ENCODE measurements at regions not wholly inside any gene's neighbourhood (a gene's known extent, or its start where the extent isn't known, plus 50 kb on each side); places are given as distances from the start of the nearest gene placed in this dataset.

- DNase-seq (ENCODE audit: low read depth, low spot score) (no peak), FAIRE-seq (no peak)
- Histone ChIP-seq H3K9me3 (ENCODE audit: control insufficient read depth, low read depth, low read length) (no peaks in the 10 kb centered on the region), H3K36me3 (ENCODE audit: control insufficient read depth in 2 of 2, extremely low read depth in 1 of 2, insufficient read depth in 2 of 2, low read length in 2 of 2) (no peaks in the 10 kb centered on the region), H3K9ac (ENCODE audit: control insufficient read depth, extremely low read depth, insufficient read depth, low read length) (no peak overlapping the region), H4K20me1 (ENCODE audit: control insufficient read depth, extremely low read depth, insufficient read depth, low read length) (no peaks in the 10 kb centered on the region), H3K4me2 (ENCODE audit: control insufficient read depth, extremely low read depth, insufficient read depth, low read depth, low read length) (no peak overlapping the region), H3K9me1 (ENCODE audit: control insufficient read depth, extremely low read depth, insufficient read depth, low read length) (no peaks in the 10 kb centered on the region), H2AFZ (ENCODE audit: control insufficient read depth, low read length) (no peak overlapping the region), H3K27me3 (ENCODE audit: control insufficient read depth, extremely low read depth, insufficient read depth, low read length) (no peaks in the 10 kb centered on the region), H3K79me2 (ENCODE audit: control insufficient read depth, insufficient read depth, low read length) (no peaks in the 10 kb centered on the region), H3K4me1 (ENCODE audit: control insufficient read depth, extremely low read depth, insufficient read depth, low read length) (no peaks in the 10 kb centered on the region), H3K4me3 (ENCODE audit: control insufficient read depth in 2 of 3, extremely low read depth in 1 of 3, insufficient read depth in 2 of 3, low read depth in 1 of 3, low read length in 3 of 3) (no peak overlapping the region), H3K27ac (ENCODE audit: control insufficient read depth, insufficient read depth, low read length) (no peak overlapping the region)
- TF ChIP-seq CTCF (optimal IDR thresholded peaks at IDR 0.05 in 1 of 3, IDR thresholded peaks at IDR 0.05 in 1 of 3, conservative IDR thresholded peaks at IDR 0.05 in 1 of 3; ENCODE audit: extremely low read depth in 1 of 3, insufficient read depth in 2 of 3, low read length in 3 of 3), result no peak
- dilution Hi-C loops (cut with MboI; ENCODE audit: extremely low pct_ligation_motif_present, low sequenced_read_pairs), result no loop called here
Observed at GRCh38 chr7:85489498-85489897, 302.6 kb upstream of the SEMA3D start.

- Histone ChIP-seq H4K20me1 (ENCODE audit: control insufficient read depth, extremely low read depth, insufficient read depth, low read length) (no peaks in the 10 kb centered on the region), H3K9ac (ENCODE audit: control insufficient read depth, extremely low read depth, insufficient read depth, low read length) (no peak overlapping the region), H3K27me3 (ENCODE audit: control insufficient read depth, extremely low read depth, insufficient read depth, low read length) (no peaks in the 10 kb centered on the region), H3K27ac (ENCODE audit: control insufficient read depth, insufficient read depth, low read length) (no peak overlapping the region), H3K4me3 (ENCODE audit: control insufficient read depth in 2 of 3, extremely low read depth in 1 of 3, insufficient read depth in 2 of 3, low read depth in 1 of 3, low read length in 3 of 3) (no peak overlapping the region), H3K36me3 (ENCODE audit: control insufficient read depth in 2 of 2, extremely low read depth in 1 of 2, insufficient read depth in 2 of 2, low read length in 2 of 2) (no peaks in the 10 kb centered on the region), H3K4me2 (ENCODE audit: control insufficient read depth, extremely low read depth, insufficient read depth, low read depth, low read length) (no peak overlapping the region), H3K9me3 (ENCODE audit: control insufficient read depth, low read depth, low read length) (no peaks in the 10 kb centered on the region), H3K9me1 (ENCODE audit: control insufficient read depth, extremely low read depth, insufficient read depth, low read length) (no peaks in the 10 kb centered on the region), H3K79me2 (ENCODE audit: control insufficient read depth, insufficient read depth, low read length) (no peaks in the 10 kb centered on the region), H2AFZ (ENCODE audit: control insufficient read depth, low read length) (no peak overlapping the region), H3K4me1 (ENCODE audit: control insufficient read depth, extremely low read depth, insufficient read depth, low read length) (no peaks in the 10 kb centered on the region)
- DNase-seq (ENCODE audit: low read depth, low spot score) (no peak), FAIRE-seq (no peak)
- TF ChIP-seq EZH2 (IDR thresholded peaks at IDR 0.05; ENCODE audit: low read length), result no peak
- dilution Hi-C loops (cut with MboI; ENCODE audit: extremely low pct_ligation_motif_present, low sequenced_read_pairs), result no loop called here
Observed at GRCh38 chr7:85488406-85488805, 301.6 kb upstream of the SEMA3D start.

GRCh38 chr7:85483177-85483576 lies 296.3 kb upstream of the SEMA3D start:
- no peak overlapping the region for H3K9ac ChIP-seq (ENCODE audit: control insufficient read depth, extremely low read depth, insufficient read depth, low read length)
- TF ChIP-seq CTCF (optimal IDR thresholded peaks at IDR 0.05 in 1 of 3, IDR thresholded peaks at IDR 0.05 in 1 of 3, conservative IDR thresholded peaks at IDR 0.05 in 1 of 3; ENCODE audit: extremely low read depth in 1 of 3, insufficient read depth in 2 of 3, low read length in 3 of 3) (no peak), EZH2 (IDR thresholded peaks at IDR 0.05; ENCODE audit: low read length) (no peak)
- no peaks in the 10 kb centered on the region for H3K79me2 ChIP-seq (ENCODE audit: control insufficient read depth, insufficient read depth, low read length)
- FAIRE-seq (no peak), DNase-seq (ENCODE audit: low read depth, low spot score) (no peak)
- no peak overlapping the region for H3K4me2 ChIP-seq (ENCODE audit: control insufficient read depth, extremely low read depth, insufficient read depth, low read depth, low read length)
- no peaks in the 10 kb centered on the region for H3K4me1 ChIP-seq (ENCODE audit: control insufficient read depth, extremely low read depth, insufficient read depth, low read length)
- dilution Hi-C loops (cut with MboI; ENCODE audit: extremely low pct_ligation_motif_present, low sequenced_read_pairs), result no loop called here
- H3K9me3 ChIP-seq (ENCODE audit: control insufficient read depth, low read depth, low read length), result no peaks in the 10 kb centered on the region
- no peaks in the 10 kb centered on the region for H3K36me3 ChIP-seq (ENCODE audit: control insufficient read depth in 2 of 2, extremely low read depth in 1 of 2, insufficient read depth in 2 of 2, low read length in 2 of 2)
- H4K20me1 ChIP-seq (ENCODE audit: control insufficient read depth, extremely low read depth, insufficient read depth, low read length), result no peaks in the 10 kb centered on the region
- H3K9me1 ChIP-seq (ENCODE audit: control insufficient read depth, extremely low read depth, insufficient read depth, low read length), result no peaks in the 10 kb centered on the region
- H3K27me3 ChIP-seq (ENCODE audit: control insufficient read depth, extremely low read depth, insufficient read depth, low read length), result no peaks in the 10 kb centered on the region
- H3K27ac ChIP-seq (ENCODE audit: control insufficient read depth, insufficient read depth, low read length), result no peak overlapping the region
- no peak overlapping the region for H2AFZ ChIP-seq (ENCODE audit: control insufficient read depth, low read length)
- no peak overlapping the region for H3K4me3 ChIP-seq (ENCODE audit: control insufficient read depth in 2 of 3, extremely low read depth in 1 of 3, insufficient read depth in 2 of 3, low read depth in 1 of 3, low read length in 3 of 3)

All from keratinocyte (primary cell).